ENCODE measurements at regions not wholly inside any gene's neighbourhood (a gene's known extent, or its start where the extent isn't known, plus 50 kb on each side); places are given as distances from the start of the nearest gene placed in this dataset.

GRCh38 chr2:88281302-88282217, 111.4 kb downstream of the THNSL2 start:
- DNase-seq = no peak

GRCh38 chr2:88269836-88270235, 99.7 kb downstream of the THNSL2 start:
- DNase-seq = no peak

DNA sequence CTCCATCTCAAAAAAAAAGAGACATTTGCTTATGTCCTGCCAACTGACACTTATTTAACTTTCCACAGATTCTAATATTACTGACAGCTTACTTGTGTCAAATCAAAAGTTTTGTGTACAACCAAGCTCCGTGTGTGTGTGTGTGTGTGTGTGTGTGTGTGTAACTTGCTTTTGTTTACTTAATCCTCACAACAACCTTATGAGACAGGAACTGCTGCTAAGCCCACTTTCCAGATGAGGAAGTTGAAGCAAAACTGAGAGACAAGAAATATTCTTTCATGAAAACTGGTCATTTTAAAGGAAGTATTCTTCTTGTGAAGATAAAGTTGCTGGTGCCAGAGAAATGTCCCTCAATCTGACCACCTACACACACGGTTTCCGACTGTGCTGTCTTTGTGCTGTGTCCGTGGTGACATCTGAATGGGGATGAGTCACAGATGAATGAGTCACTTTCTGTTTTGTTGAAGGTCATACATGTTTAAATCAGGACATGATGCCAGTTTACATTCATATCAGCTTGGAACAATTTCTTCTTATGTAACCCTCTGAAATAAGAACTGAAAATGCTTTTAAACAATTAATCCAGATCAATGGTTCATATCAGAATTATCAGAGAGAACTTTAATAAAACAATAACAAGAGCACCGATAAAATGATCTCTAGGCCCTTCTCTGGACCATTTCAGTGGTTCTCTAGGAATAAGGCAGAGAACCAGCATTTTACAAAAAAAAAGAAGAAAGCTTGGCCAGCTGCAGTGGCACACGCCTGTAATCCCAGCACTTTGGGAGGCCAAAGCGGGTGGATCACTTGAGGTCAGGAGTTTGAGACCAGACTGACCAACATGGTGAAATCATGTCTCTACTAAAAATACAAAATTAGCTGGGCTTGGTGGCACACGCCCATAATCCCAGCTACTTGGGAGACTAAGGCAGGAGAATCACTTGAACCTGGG, 95.5 kb downstream of the THNSL2 start:
- DNase-seq = no peak

DNA sequence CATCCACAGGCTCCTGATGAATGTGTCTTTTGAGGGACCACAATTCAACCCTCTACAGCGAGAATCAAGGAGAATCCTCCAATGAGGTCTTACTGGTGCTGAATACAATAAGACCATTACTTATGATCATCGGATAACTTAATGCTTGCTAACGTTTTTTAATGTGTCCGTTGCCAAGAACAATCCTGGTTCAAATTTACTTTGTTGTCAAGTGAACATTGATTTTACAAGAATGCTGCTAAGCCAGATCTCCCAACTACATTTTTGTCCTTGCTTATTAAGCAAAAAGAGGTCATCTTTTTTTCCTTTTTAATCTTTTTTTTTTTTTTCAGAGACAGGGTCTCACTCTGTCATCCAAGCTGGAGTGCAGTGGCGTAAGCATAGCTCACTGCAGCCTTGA, 93.7 kb downstream of the THNSL2 start:
- DNase-seq = no peak

DNA sequence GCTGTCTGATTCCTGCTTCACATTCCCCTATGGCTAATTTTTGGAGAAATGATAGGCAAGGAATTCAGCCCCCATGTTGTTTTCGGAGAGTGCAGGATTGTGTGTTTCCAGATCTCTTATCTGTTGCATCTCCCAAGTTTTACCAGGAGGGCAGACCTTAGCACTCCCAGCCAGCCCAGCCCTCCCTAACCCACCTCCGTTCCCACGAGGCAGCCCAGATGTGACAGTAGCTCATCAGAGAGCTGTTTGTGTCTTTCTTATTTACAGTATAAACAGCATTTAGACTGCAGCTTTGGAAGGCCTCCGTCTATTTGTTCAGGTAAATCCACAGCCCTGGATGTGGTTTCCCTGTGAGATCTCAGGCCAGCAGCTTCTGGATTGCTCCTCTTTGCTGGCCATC, 91.6 kb downstream of the THNSL2 start:
- DNase-seq = no peak

DNA sequence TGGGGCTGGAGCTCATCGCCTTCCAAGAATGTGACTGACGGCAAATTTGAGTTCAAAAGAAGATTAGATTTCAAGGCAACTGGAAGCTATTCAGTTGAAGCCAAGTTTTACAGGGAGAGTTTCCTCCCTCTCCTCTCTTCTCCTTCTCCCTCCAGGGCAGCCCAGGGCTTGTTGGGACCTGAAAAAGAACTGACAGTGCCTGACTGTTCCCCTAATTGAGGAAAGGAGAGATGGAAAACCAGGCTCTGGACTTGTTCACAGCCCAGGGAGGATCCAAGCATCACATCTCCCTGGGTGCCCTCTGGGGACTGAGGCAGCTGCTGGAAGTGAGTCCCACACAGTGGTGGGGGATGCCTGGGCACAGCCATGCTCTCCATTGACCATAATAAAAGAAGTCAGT, 88.1 kb downstream of the THNSL2 start:
- DNase-seq = no peak

GRCh38 chr2:88254437-88255091, 84.4 kb downstream of the THNSL2 start:
- DNase-seq = no peak

DNA sequence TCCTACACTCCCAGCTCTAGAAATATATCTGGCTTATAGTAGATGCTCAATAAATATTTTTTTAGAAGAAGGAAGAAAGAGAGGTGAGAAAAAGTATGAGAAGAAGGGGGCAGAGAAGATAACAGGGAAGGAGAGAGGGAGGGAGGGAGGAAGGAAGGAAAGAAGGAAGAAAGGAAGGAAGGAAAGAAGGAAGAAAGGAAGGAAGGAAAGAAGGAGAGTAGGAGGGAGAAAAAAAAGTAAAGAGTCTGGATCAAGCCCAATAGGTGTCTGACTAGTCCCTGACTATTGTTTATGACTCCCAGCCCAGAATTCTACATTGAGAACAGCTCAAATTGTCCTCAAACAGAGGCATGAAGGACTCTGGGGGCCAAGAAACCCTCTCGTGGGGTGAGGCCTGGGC, 83.9 kb downstream of the THNSL2 start:
- no peak for DNase-seq

DNA sequence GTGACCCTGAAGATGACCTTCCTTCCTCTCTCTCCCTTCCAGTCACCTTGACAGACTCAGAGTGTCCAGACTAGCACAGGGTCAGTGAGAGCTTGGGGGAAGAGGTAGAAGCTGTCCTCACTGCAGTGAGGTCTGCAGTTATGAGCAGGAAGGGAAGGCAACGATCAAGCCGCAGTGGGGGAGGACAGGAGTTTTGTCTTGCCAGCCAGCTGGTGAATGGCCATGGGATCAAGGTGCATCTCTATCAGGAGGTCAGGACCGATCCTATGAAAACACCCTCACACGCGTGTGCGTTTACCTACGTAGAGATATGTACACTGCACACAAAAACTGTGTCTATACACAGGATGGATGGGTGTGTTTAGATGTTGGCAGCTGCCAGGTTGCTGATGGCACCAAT, 83.2 kb downstream of the THNSL2 start:
- DNase-seq = no peak

GRCh38 chr2:88252646-88253045, 82.5 kb downstream of the THNSL2 start:
- DNase-seq = no peak

DNA sequence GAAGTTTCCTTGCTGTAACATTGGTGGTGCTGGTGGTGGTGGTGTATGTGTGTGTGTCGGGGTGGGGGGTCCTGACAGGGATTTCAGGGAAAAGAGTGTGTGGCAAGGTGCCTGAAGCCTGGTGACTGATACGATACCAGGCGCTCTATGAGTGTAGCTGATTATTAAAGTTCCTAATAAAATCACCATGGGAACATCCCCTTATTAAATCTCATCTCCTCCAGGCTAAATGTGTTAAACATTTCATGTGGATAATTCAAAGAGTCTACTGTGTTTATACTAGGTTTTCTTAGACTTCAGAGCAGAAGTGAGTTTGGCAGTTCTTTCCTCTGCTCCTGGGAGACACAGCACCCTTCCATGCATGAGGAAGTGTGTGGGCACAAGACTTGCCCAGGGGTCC, 82.0 kb downstream of the THNSL2 start:
- DNase-seq = no peak

DNA sequence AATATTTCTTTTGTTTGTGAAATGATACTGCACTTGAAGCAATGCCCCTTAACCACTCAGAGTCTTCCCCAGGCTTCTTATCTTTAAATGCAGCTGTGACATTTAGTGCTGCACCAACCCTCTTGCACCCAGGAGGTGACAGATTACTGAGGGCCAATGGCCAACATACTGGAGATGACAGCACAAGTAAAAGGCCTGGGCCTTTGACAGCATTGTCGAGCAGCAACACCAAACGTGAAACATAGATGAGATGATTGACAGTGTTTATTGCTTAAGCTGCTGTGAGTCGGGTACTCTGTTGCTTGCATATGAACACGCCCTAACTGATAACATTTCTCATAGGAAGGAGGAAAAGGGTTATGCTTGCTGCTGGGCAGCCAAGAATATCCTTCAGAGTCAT, 80.3 kb downstream of the THNSL2 start:
- DNase-seq = no peak

DNA sequence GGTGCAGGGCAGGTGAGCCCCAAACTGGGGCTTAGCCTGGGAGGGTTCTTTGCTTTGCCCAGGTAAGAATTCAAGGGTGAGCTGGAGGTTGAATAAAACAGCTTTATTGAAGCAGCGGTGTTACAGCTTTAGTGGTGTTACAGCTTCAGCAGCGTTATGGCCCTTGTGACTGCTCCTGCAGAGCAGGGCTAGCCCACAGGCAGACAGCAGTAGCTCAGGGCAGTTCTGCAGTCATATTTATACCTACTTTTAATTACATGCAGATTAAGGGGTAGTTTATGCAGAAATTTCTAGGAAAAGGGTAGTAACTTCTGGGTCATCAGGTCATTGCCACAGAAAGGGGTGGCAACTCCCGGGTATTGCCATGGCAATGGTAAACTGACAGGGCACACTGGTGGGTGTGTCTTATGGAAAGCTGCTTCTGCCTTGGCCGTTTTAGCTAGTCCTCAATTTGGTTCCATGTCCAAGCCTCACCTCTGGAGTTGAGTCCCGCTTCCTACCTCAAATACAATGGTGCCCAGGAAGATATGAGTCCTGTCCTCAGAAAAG, 78.2 kb downstream of the THNSL2 start:
- DNase-seq = no peak

- DNase-seq = no peak
Measured at GRCh38 chr2:88247531-88247930, 77.4 kb downstream of the THNSL2 start.

GRCh38 chr2:88245109-88245508, 75.0 kb downstream of the THNSL2 start:
- DNase-seq = no peak

GRCh38 chr2:88239781-88240180, 69.6 kb downstream of the THNSL2 start:
- DNase-seq = no peak

GRCh38 chr2:88236666-88237065, 66.5 kb downstream of the THNSL2 start:
- no peak for DNase-seq
